BLaER1 (cell line): ENCODE measurements at regions not wholly inside any gene's neighbourhood (a gene's known extent, or its start where the extent isn't known, plus 50 kb on each side); places are given as distances from the start of the nearest gene placed in this dataset.
A peak's percentile ranks its signal among the peaks of the same experiment; 100 is the strongest.

Experiments
- H3K27ac ChIP-seq: shearing (Covaris generic); formaldehyde crosslinking; 2 replicates; pipeline ENCODE4 v1.8.1; 2022
- H3K27me3 ChIP-seq: shearing (Covaris generic); formaldehyde crosslinking; 2 replicates; pipeline ENCODE4 v1.8.1; 2022
- H3K36me3 ChIP-seq: shearing (Covaris generic); formaldehyde crosslinking; 2 replicates; pipeline ENCODE4 v1.8.1; 2022
- H3K4me1 ChIP-seq: shearing (Covaris generic); formaldehyde crosslinking; 2 replicates; pipeline ENCODE4 v1.8.1; 2022
- H3K4me2 ChIP-seq: shearing (Covaris generic); formaldehyde crosslinking; 2 replicates; pipeline ENCODE4 v1.8.1; 2022
- H3K4me3 ChIP-seq: shearing (Covaris generic); formaldehyde crosslinking; 2 replicates; pipeline ENCODE4 v1.8.1; 2022
- H3K9ac ChIP-seq: shearing (Covaris generic); formaldehyde crosslinking; 2 replicates; pipeline ENCODE4 v1.8.1; 2022
- H3K9me3 ChIP-seq: shearing (Covaris generic); formaldehyde crosslinking; 2 replicates; pipeline ENCODE4 v1.8.1; 2022
- H4K20me1 ChIP-seq: shearing (Covaris generic); formaldehyde crosslinking; 2 replicates; pipeline ENCODE4 v1.8.1; 2022
- Cebpa-rat ChIP-seq: shearing (Covaris generic); IDR thresholded peaks from 2 replicates; pipeline ENCODE4 v1.8.1; 2022

- Histone ChIP-seq H4K20me1 (no peaks in the 10 kb centered on the region), H3K4me3 (no peak overlapping the region), H3K4me1 (peaks cover 62% of the 10 kb centered on the region), H3K27ac (no peak overlapping the region), H3K4me2 (no peak overlapping the region), H3K36me3 (no peaks in the 10 kb centered on the region), H3K27me3 (no peaks in the 10 kb centered on the region), H3K9ac (no peak overlapping the region), H3K9me3 (no peaks in the 10 kb centered on the region)
- TF ChIP-seq Cebpa-rat, result no peak
These were observed 180.6 kb downstream of the FOXO1 start for GRCh38 chr13:40485611-40486517.

GRCh38 chr13:40486518-40487163 is 179.8 kb downstream of the FOXO1 start:
- no peaks in the 10 kb centered on the region for H4K20me1 ChIP-seq
- TF ChIP-seq Cebpa-rat, result no peak
- H3K4me2 ChIP-seq, result no peak overlapping the region
- H3K27me3 ChIP-seq, result no peaks in the 10 kb centered on the region
- peaks cover 54% of the 10 kb centered on the region for H3K4me1 ChIP-seq
- no peak overlapping the region for H3K9ac ChIP-seq
- H3K9me3 ChIP-seq, result no peaks in the 10 kb centered on the region
- no peak overlapping the region for H3K27ac ChIP-seq
- no peaks in the 10 kb centered on the region for H3K36me3 ChIP-seq
- no peak overlapping the region for H3K4me3 ChIP-seq

- H3K4me1 ChIP-seq, result peaks cover 40% of the 10 kb centered on the region
- H3K36me3 ChIP-seq, result no peaks in the 10 kb centered on the region
- no peaks in the 10 kb centered on the region for H4K20me1 ChIP-seq
- H3K4me2 ChIP-seq, result no peak overlapping the region
- H3K9ac ChIP-seq, result no peak overlapping the region
- H3K27ac ChIP-seq, result no peak overlapping the region
- TF ChIP-seq Cebpa-rat, result no peak
- H3K4me3 ChIP-seq, result no peak overlapping the region
- H3K27me3 ChIP-seq, result no peaks in the 10 kb centered on the region
- no peaks in the 10 kb centered on the region for H3K9me3 ChIP-seq
These were observed 177.5 kb downstream of the FOXO1 start for GRCh38 chr13:40488869-40489391.

- Histone ChIP-seq H3K27ac (no peak overlapping the region), H3K4me1 (peaks cover 39% of the 10 kb centered on the region), H3K9ac (no peak overlapping the region), H3K9me3 (no peaks in the 10 kb centered on the region), H3K27me3 (no peaks in the 10 kb centered on the region), H3K4me3 (no peak overlapping the region), H3K36me3 (no peaks in the 10 kb centered on the region), H4K20me1 (no peaks in the 10 kb centered on the region), H3K4me2 (no peak overlapping the region)
- no peak for TF ChIP-seq Cebpa-rat
These were observed 176.2 kb downstream of the FOXO1 start for GRCh38 chr13:40490086-40490758.

DNA sequence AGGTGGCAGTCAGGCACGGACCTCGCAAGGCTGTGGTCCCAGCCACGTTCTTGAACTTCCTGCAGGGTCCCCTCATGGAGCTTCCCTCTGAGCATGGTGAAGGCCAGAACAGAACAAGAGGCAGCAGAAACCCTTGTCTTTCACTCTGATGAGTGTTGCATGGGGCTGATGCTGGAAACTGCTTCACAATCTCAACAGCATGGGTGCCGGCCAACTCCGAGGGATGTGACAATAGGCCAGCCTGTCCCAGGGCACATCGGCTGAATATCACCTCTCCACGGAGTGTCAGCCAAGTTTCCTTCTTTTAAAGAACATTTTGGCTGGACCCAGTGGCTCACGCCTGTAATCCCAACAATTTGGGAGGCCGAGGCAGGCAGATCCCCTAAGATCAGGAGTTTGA is 173.9 kb downstream of the FOXO1 start:
- Histone ChIP-seq H3K27ac (no peak overlapping the region; the same call in 1 of the 2 replicates), H3K4me2 (peak overlapping the region; percentile 36), H3K9me3 (no peaks in the 10 kb centered on the region), H3K27me3 (no peaks in the 10 kb centered on the region), H3K4me1 (peaks cover 29% of the 10 kb centered on the region), H3K36me3 (no peaks in the 10 kb centered on the region), H3K9ac (no peak overlapping the region), H3K4me3 (no peak overlapping the region), H4K20me1 (no peaks in the 10 kb centered on the region)
- no peak for TF ChIP-seq Cebpa-rat

GRCh38 chr13:40494513-40494912 is 171.9 kb downstream of the FOXO1 start:
- H4K20me1 ChIP-seq, result no peaks in the 10 kb centered on the region
- no peaks in the 10 kb centered on the region for H3K9me3 ChIP-seq
- no peak overlapping the region for H3K27ac ChIP-seq
- no peaks in the 10 kb centered on the region for H3K27me3 ChIP-seq
- no peak overlapping the region for H3K4me3 ChIP-seq
- no peaks in the 10 kb centered on the region for H3K36me3 ChIP-seq
- no peak overlapping the region for H3K9ac ChIP-seq
- no peak for TF ChIP-seq Cebpa-rat
- no peak overlapping the region for H3K4me2 ChIP-seq
- peaks cover 29% of the 10 kb centered on the region for H3K4me1 ChIP-seq

DNA sequence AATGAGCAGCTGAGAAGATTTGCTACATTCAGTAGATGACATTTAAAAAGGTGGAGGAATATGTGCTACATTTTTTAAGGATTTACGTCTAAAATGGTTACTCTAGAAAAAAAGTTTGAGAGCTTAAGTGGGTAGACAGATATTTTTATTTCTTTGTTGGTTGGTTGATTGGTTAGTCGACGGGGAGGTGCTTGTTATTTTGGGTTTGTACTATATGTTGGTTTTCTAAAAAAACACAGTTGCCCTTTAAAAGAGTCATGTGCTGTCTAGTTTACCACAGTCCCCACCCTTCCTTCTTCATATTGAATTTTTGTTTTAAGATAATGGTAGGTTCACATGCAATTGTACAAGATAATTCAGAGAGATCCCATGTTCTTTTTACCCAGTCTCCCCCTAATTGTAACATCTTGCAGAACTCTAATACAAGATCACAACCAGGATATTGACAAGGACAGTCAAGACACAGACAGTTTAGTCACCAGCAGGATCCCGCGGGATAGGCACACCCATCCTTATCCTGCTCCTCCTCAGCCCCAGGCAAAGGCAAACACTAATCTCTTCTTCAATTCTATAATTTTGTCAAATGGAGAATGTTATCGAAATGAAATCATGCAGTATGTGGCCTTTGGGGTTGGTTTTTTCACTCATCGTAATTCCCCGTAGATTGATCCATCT is 171.4 kb downstream of the FOXO1 start:
- H3K4me3 ChIP-seq, result no peak overlapping the region
- H3K4me2 ChIP-seq, result no peak overlapping the region
- H3K36me3 ChIP-seq, result no peaks in the 10 kb centered on the region
- no peak for TF ChIP-seq Cebpa-rat
- no peak overlapping the region for H3K9ac ChIP-seq
- H3K27ac ChIP-seq, result no peak overlapping the region
- peaks cover 23% of the 10 kb centered on the region for H3K4me1 ChIP-seq
- H3K9me3 ChIP-seq, result no peaks in the 10 kb centered on the region
- no peaks in the 10 kb centered on the region for H3K27me3 ChIP-seq
- H4K20me1 ChIP-seq, result no peaks in the 10 kb centered on the region

DNA sequence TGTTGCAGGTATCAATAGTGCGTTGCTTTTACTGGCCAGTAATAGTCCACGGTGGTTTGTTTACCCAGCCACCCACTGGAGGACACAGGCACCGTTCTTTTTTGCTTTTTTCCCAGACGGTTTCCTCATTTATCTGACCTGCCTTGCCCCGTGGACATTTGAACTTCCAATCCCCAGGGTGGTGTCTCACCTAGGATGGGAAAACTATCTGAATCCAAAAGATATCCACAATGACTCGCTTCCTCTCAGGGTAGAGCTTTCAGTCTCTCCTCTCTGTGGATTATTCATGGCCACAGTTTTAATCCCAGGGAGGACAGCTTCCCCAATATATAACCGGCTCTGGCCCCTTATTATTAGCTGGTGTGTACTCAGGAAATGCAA is 170.8 kb downstream of the FOXO1 start:
- Histone ChIP-seq H3K4me2 (no peak overlapping the region), H3K9ac (no peak overlapping the region), H3K27me3 (no peaks in the 10 kb centered on the region), H4K20me1 (no peaks in the 10 kb centered on the region), H3K36me3 (no peaks in the 10 kb centered on the region), H3K9me3 (no peaks in the 10 kb centered on the region), H3K4me1 (peaks cover 20% of the 10 kb centered on the region), H3K4me3 (no peak overlapping the region), H3K27ac (no peak overlapping the region)
- no peak for TF ChIP-seq Cebpa-rat

GRCh38 chr13:40496035-40496810 is 170.2 kb downstream of the FOXO1 start:
- Histone ChIP-seq H3K27me3 (no peaks in the 10 kb centered on the region), H3K36me3 (no peaks in the 10 kb centered on the region), H3K4me3 (no peak overlapping the region), H3K4me1 (peaks cover 20% of the 10 kb centered on the region), H3K9me3 (no peaks in the 10 kb centered on the region), H4K20me1 (no peaks in the 10 kb centered on the region), H3K9ac (no peak overlapping the region), H3K4me2 (no peak overlapping the region), H3K27ac (no peak overlapping the region)
- no peak for TF ChIP-seq Cebpa-rat
